ENCODE measurements at regions not wholly inside any gene's neighbourhood (a gene's known extent, or its start where the extent isn't known, plus 50 kb on each side); places are given as distances from the start of the nearest gene placed in this dataset.

DNA sequence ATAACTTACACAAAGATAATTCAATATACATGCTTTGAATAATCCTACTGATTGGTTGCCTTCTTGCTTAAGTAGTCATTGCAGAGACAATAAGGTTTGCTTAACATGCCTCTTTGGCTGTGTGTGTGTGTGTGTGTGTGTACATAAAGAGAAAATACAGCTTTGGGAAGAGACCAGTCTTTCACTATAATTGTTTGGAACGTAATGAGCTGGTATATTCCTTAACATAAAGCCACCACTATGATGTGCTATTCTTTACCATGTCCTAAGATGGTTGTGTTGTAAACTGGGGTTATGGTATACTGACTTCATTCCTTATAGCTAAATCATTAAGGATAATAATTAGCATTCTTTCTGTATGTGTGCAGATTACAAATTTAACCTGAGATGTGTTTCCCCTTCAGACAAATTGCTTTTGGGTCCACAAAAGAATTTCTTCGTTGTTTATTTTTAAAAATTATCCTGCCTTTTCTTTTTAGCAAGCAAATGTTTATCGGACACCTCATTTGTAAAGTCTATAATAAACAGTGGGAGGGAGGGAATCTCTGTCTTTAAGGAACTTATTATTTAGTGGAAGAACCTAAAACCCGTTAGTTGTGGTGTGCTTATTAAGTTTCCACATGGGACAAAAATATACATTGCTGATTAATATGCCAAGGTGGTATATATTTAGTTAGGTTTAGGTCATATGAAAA is 74.4 kb downstream of the TMX1 start:
- TF ChIP-seq, protein P1, sequence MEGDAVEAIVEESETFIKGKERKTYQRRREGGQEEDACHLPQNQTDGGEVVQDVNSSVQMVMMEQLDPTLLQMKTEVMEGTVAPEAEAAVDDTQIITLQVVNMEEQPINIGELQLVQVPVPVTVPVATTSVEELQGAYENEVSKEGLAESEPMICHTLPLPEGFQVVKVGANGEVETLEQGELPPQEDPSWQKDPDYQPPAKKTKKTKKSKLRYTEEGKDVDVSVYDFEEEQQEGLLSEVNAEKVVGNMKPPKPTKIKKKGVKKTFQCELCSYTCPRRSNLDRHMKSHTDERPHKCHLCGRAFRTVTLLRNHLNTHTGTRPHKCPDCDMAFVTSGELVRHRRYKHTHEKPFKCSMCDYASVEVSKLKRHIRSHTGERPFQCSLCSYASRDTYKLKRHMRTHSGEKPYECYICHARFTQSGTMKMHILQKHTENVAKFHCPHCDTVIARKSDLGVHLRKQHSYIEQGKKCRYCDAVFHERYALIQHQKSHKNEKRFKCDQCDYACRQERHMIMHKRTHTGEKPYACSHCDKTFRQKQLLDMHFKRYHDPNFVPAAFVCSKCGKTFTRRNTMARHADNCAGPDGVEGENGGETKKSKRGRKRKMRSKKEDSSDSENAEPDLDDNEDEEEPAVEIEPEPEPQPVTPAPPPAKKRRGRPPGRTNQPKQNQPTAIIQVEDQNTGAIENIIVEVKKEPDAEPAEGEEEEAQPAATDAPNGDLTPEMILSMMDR (IDR thresholded peaks at IDR 0.05 in 2 of 3, conservative IDR thresholded peaks at IDR 0.05 in 1 of 3; ENCODE audit: borderline replicate concordance in 1 of 3, insufficient read depth in 1 of 3, low read depth in 2 of 3, low read length in 2 of 3), result no peak
- no peak for TF ChIP-seq EZH2 (IDR thresholded peaks at IDR 0.05)
- no peak for TF ChIP-seq POLR2AphosphoS5 (IDR thresholded peaks at IDR 0.05; ENCODE audit: low read depth, low read length)
- TF ChIP-seq EGR1 (IDR thresholded peaks at IDR 0.05; ENCODE audit: low read depth), result no peak
- no peak for TF ChIP-seq ZNF274 (IDR thresholded peaks at IDR 0.05; ENCODE audit: low read depth, low read length)
- no peak for TF ChIP-seq RAD21 (IDR thresholded peaks at IDR 0.05; ENCODE audit: low read depth)
- no peak for TF ChIP-seq POLR2A (IDR thresholded peaks at IDR 0.05; ENCODE audit: borderline replicate concordance, extremely low read depth, insufficient read depth, insufficient read length)
- TF ChIP-seq, protein P2, sequence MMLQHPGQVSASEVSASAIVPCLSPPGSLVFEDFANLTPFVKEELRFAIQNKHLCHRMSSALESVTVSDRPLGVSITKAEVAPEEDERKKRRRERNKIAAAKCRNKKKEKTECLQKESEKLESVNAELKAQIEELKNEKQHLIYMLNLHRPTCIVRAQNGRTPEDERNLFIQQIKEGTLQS (IDR thresholded peaks at IDR 0.05), result no peak
- no peak for TF ChIP-seq SRF (IDR thresholded peaks at IDR 0.05; ENCODE audit: low read depth)
- TF ChIP-seq, protein P3, sequence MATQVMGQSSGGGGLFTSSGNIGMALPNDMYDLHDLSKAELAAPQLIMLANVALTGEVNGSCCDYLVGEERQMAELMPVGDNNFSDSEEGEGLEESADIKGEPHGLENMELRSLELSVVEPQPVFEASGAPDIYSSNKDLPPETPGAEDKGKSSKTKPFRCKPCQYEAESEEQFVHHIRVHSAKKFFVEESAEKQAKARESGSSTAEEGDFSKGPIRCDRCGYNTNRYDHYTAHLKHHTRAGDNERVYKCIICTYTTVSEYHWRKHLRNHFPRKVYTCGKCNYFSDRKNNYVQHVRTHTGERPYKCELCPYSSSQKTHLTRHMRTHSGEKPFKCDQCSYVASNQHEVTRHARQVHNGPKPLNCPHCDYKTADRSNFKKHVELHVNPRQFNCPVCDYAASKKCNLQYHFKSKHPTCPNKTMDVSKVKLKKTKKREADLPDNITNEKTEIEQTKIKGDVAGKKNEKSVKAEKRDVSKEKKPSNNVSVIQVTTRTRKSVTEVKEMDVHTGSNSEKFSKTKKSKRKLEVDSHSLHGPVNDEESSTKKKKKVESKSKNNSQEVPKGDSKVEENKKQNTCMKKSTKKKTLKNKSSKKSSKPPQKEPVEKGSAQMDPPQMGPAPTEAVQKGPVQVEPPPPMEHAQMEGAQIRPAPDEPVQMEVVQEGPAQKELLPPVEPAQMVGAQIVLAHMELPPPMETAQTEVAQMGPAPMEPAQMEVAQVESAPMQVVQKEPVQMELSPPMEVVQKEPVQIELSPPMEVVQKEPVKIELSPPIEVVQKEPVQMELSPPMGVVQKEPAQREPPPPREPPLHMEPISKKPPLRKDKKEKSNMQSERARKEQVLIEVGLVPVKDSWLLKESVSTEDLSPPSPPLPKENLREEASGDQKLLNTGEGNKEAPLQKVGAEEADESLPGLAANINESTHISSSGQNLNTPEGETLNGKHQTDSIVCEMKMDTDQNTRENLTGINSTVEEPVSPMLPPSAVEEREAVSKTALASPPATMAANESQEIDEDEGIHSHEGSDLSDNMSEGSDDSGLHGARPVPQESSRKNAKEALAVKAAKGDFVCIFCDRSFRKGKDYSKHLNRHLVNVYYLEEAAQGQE (IDR thresholded peaks at IDR 0.05; ENCODE audit: low read depth), result no peak
- no peak for TF ChIP-seq JUND (IDR thresholded peaks at IDR 0.05)
- no peak for TF ChIP-seq CEBPB (IDR thresholded peaks at IDR 0.05; ENCODE audit: low read depth)
- no peak for TF ChIP-seq EZH2phosphoT487 (IDR thresholded peaks at IDR 0.05; ENCODE audit: borderline replicate concordance)
- no peak for TF ChIP-seq ZFX (IDR thresholded peaks at IDR 0.05)
